WERI-Rb-1 (cell line): ENCODE measurements at regions not wholly inside any gene's neighbourhood (a gene's known extent, or its start where the extent isn't known, plus 50 kb on each side); places are given as distances from the start of the nearest gene placed in this dataset.

Source experiments
- DNase-seq: peaks from one replicate; pipeline ENCODE4 v3.0.0-alpha.2; 2020
- H3K27ac ChIP-seq: fragments of 250-450 bp; sonication (Bioruptor Pico); 2 replicates; pipeline ENCODE4 v1.5.1; 2020; ENCODE audit warnings: mild to moderate bottlenecking, moderate library complexity
- H3K27me3 ChIP-seq: fragments of 250-450 bp; sonication (Bioruptor Pico); 2 replicates; pipeline ENCODE4 v1.5.1; 2021; ENCODE audit warnings: mild to moderate bottlenecking, low read depth, moderate library complexity; ENCODE audit not compliant: insufficient read depth, severe bottlenecking
- H3K36me3 ChIP-seq: fragments of 250-450 bp; sonication (Bioruptor Pico); 2 replicates; pipeline ENCODE4 v1.5.1; 2020; ENCODE audit warnings: mild to moderate bottlenecking, moderate library complexity
- H3K4me3 ChIP-seq: 2 replicates; pipeline ENCODE4 v1.5.1; 2011; ENCODE audit warnings: low read depth, mild to moderate bottlenecking, control low read depth, low read length
- H3K9me3 ChIP-seq: fragments of 250-450 bp; sonication (Bioruptor Pico); 2 replicates; pipeline ENCODE4 v1.5.1; 2021; ENCODE audit warnings: mild to moderate bottlenecking, moderate library complexity; ENCODE audit not compliant: severe bottlenecking
- CTCF ChIP-seq: IDR thresholded peaks from 2 replicates; pipeline ENCODE4 v1.5.1; 2011; ENCODE audit warnings: low read depth, mild to moderate bottlenecking, control low read depth, inconsistent platforms, low read length

DNA sequence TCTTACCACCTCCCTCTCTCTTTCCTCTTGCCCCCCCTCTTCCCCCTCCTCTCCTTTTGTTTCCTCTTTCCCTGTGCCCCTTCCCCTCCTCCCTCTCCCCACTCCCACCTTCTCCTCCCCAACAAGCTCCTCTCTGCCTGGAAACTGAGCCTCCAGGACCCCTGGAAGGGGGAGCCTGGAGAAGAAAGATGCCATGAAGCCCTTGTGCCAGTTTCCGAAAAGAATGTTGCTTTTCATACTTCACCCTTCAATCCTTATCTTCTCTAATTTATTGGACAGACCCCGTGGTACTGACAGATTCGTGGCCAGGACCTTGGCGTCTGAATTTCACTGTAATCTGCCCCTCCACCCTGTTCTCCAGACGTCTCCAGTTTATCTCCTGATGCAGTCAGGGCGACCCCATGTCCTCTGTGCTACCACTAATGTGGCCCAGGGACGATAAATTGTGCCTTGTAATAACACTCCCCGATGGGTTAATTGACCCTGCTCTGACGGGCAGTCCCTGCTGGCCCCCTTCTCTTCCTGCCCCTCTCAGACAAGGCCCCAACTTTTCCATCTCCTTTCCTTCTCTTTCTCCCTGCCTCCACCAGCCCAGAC lies 138.4 kb upstream of the GSE1 start:
- Histone ChIP-seq H3K27ac (no peak overlapping the region; the same call in 1 of the 2 replicates), H3K27me3 (no peaks in the 10 kb centered on the region), H3K36me3 (peaks cover 3% of the 10 kb centered on the region), H3K9me3 (no peaks in the 10 kb centered on the region), H3K4me3 (no peak overlapping the region)
- DNase-seq, result no peak
- no peak for TF ChIP-seq CTCF

GRCh38 chr16:85475233-85475632 lies 137.9 kb upstream of the GSE1 start:
- Histone ChIP-seq H3K27ac (no peak overlapping the region; the same call in 1 of the 2 replicates), H3K36me3 (peaks cover 7% of the 10 kb centered on the region), H3K9me3 (no peaks in the 10 kb centered on the region), H3K27me3 (no peaks in the 10 kb centered on the region), H3K4me3 (no peak overlapping the region)
- no peak for DNase-seq
- no peak for TF ChIP-seq CTCF

- H3K27ac ChIP-seq, result no peak overlapping the region
- no peak overlapping the region for H3K4me3 ChIP-seq
- H3K36me3 ChIP-seq, result peaks cover 7% of the 10 kb centered on the region
- DNase-seq, result no peak
- no peaks in the 10 kb centered on the region for H3K27me3 ChIP-seq
- no peaks in the 10 kb centered on the region for H3K9me3 ChIP-seq
- TF ChIP-seq CTCF, result no peak
Observed at GRCh38 chr16:85475691-85476300, 137.3 kb upstream of the GSE1 start.

DNA sequence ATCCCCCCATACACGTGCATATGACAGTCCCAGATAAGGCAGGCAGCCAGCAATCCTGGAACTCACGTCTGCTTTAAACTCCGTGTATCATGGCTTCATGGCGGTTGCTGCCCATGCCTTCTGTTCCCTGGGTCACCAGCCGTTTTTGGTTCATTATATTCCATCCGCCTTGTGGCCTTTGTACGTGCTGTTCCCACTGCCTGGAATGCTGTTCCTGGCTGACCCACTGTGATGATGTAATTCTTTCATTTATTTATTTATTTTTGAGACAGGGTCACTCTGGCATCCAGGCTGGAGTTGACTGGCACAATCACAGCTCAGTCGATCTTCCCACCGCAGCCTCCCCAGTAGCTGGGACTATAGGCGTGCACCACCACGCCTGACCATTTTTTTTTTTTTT lies 136.7 kb upstream of the GSE1 start:
- Histone ChIP-seq H3K27ac (no peak overlapping the region), H3K36me3 (peaks cover 7% of the 10 kb centered on the region), H3K4me3 (no peak overlapping the region), H3K9me3 (no peaks in the 10 kb centered on the region), H3K27me3 (no peaks in the 10 kb centered on the region)
- TF ChIP-seq CTCF, result no peak
- no peak for DNase-seq

GRCh38 chr16:85477801-85478363 lies 135.2 kb upstream of the GSE1 start:
- Histone ChIP-seq H3K9me3 (no peaks in the 10 kb centered on the region), H3K27ac (no peak overlapping the region), H3K36me3 (peaks cover 7% of the 10 kb centered on the region), H3K27me3 (no peaks in the 10 kb centered on the region), H3K4me3 (no peak overlapping the region)
- no peak for TF ChIP-seq CTCF
- DNase-seq, result no peak
